GM21723 (cell line): ENCODE measurements at regions not wholly inside any gene's neighbourhood (a gene's known extent, or its start where the extent isn't known, plus 50 kb on each side); places are given as distances from the start of the nearest gene placed in this dataset.

ENCODE experiments used
- ATAC-seq: cut with Tn5 transposase; IDR thresholded peaks from one replicate; pipeline ENCODE4 v1.9.1; 2021; ENCODE audit warnings: mild to moderate bottlenecking, moderate library complexity; ENCODE audit not compliant: unreplicated experiment

- ATAC-seq = no peak
Measured at GRCh38 chr21:24183077-24183476, 1424.2 kb downstream of the MRPL39 start.

- no peak for ATAC-seq
Measured at GRCh38 chr21:24179110-24179509, 1428.2 kb downstream of the MRPL39 start.

GRCh38 chr21:24175106-24175505 lies 1432.2 kb downstream of the MRPL39 start:
- ATAC-seq = no peak

- ATAC-seq = no peak
Measured at GRCh38 chr21:24171736-24172135, 1435.5 kb downstream of the MRPL39 start.

- no peak for ATAC-seq
Measured at GRCh38 chr21:24163539-24163938, 1443.7 kb downstream of the MRPL39 start.

- no peak for ATAC-seq
Measured at GRCh38 chr21:24160528-24160927, 1446.8 kb downstream of the MRPL39 start.

- no peak for ATAC-seq
Measured at GRCh38 chr21:24153137-24153536, 1454.1 kb downstream of the MRPL39 start.

GRCh38 chr21:24150753-24151152 lies 1456.5 kb downstream of the MRPL39 start:
- ATAC-seq = no peak

- no peak for ATAC-seq
Measured at GRCh38 chr21:24148461-24148860, 1458.8 kb downstream of the MRPL39 start.

GRCh38 chr21:24147674-24148073 lies 1459.6 kb downstream of the MRPL39 start:
- no peak for ATAC-seq

- no peak for ATAC-seq
Measured at GRCh38 chr21:24131056-24131455, 1476.2 kb downstream of the MRPL39 start.

GRCh38 chr21:24127651-24128050 lies 1479.6 kb downstream of the MRPL39 start:
- no peak for ATAC-seq

GRCh38 chr21:24123785-24124184 lies 1483.5 kb downstream of the MRPL39 start:
- no peak for ATAC-seq

GRCh38 chr21:24118738-24119459 lies 1488.4 kb downstream of the MRPL39 start:
- no peak for ATAC-seq

- ATAC-seq = no peak
Measured at GRCh38 chr21:24115141-24115540, 1492.1 kb downstream of the MRPL39 start.

- ATAC-seq = no peak
Measured at GRCh38 chr21:24112020-24112419, 1495.3 kb downstream of the MRPL39 start.

GRCh38 chr21:24110846-24111245 lies 1496.4 kb downstream of the MRPL39 start:
- no peak for ATAC-seq

- ATAC-seq = no peak
Measured at GRCh38 chr21:24097181-24097580, 1510.1 kb downstream of the MRPL39 start.

GRCh38 chr21:24096651-24097050 lies 1510.6 kb downstream of the MRPL39 start:
- no peak for ATAC-seq

GRCh38 chr21:24093032-24093431 lies 1514.2 kb downstream of the MRPL39 start:
- no peak for ATAC-seq

- no peak for ATAC-seq
Measured at GRCh38 chr21:24076179-24076578, 1531.1 kb downstream of the MRPL39 start.

GRCh38 chr21:24055696-24056095 lies 1551.6 kb downstream of the MRPL39 start:
- ATAC-seq = no peak

- no peak for ATAC-seq
Measured at GRCh38 chr21:24050231-24050630, 1557.0 kb downstream of the MRPL39 start.
